GM23338 (cell line): ENCODE measurements at regions not wholly inside any gene's neighbourhood (a gene's known extent, or its start where the extent isn't known, plus 50 kb on each side); places are given as distances from the start of the nearest gene placed in this dataset.

Experiments used
- ATAC-seq: fragments of 200-7000 bp; cut with Tn5 transposase; 3 replicates; pipeline ENCODE4 v1.9.1; 2020
- DNase-seq: peaks from one replicate; pipeline ENCODE4 v3.0.0-alpha.2; 2015; ENCODE audit warnings: low spot score
- H2AFZ ChIP-seq: fragments of 200-600 bp; sonication (generic); 2 replicates; pipeline ENCODE4 v1.8.0; 2016; ENCODE audit warnings: antibody characterized with exemption, mild to moderate bottlenecking, moderate library complexity
- H3F3A ChIP-seq: fragments of 200-600 bp; sonication (generic); replicated peaks from 2 replicates; pipeline ENCODE4 v1.8.0; 2017; ENCODE audit warnings: antibody characterized with exemption, mixed run types, low read depth
- H3K27ac ChIP-seq: fragments of 200-600 bp; sonication (generic); 2 replicates; pipeline ENCODE4 v1.6.1; 2016; ENCODE audit warnings: low read depth
- H3K27me3 ChIP-seq: fragments of 200-600 bp; sonication (generic); 2 replicates; pipeline ENCODE4 v1.8.0; 2016; ENCODE audit warnings: mild to moderate bottlenecking, mixed run types, moderate library complexity; ENCODE audit not compliant: insufficient read depth
- H3K36me3 ChIP-seq: fragments of 200-600 bp; sonication (generic); 2 replicates; pipeline ENCODE4 v1.8.0; 2016; ENCODE audit warnings: mild to moderate bottlenecking; ENCODE audit not compliant: insufficient read depth
- H3K4me1 ChIP-seq: fragments of 200-600 bp; sonication (generic); 2 replicates; pipeline ENCODE4 v1.8.0; 2016; ENCODE audit warnings: mild to moderate bottlenecking, moderate library complexity; ENCODE audit not compliant: insufficient read depth
- H3K4me2 ChIP-seq: fragments of 200-600 bp; sonication (generic); 2 replicates; pipeline ENCODE4 v1.7.1; 2017; ENCODE audit warnings: mixed run types
- H3K4me3 ChIP-seq: fragments of 200-600 bp; sonication (generic); 2 replicates; pipeline ENCODE4 v1.6.1; 2016; ENCODE audit warnings: mixed run types
- H3K79me2 ChIP-seq: fragments of 200-600 bp; sonication (generic); replicated peaks from 2 replicates; pipeline ENCODE4 v1.8.0; 2017; ENCODE audit warnings: mild to moderate bottlenecking; ENCODE audit not compliant: insufficient read depth
- H3K9me2 ChIP-seq: fragments of 200-600 bp; sonication (generic); 2 replicates; pipeline ENCODE4 v1.8.0; 2017; ENCODE audit not compliant: insufficient read depth
- H4K20me1 ChIP-seq: fragments of 200-600 bp; sonication (generic); replicated peaks from 2 replicates; pipeline ENCODE4 v1.8.0; 2017; ENCODE audit warnings: mild to moderate bottlenecking; ENCODE audit not compliant: insufficient read depth
- H3K27ac Mint-ChIP-seq: 2 replicates; pipeline ENCODE4 v1.8.0; 2020; ENCODE audit warnings: inconsistent platforms, mild to moderate bottlenecking, moderate library complexity, mixed read lengths
- H3K27me3 Mint-ChIP-seq: 3 replicates; pipeline ENCODE4 v1.8.0; 2022; ENCODE audit warnings: low read depth, mild to moderate bottlenecking, moderate library complexity, mixed read lengths, inconsistent platforms; ENCODE audit not compliant: insufficient read depth, poor library complexity
- H3K36me3 Mint-ChIP-seq: 3 replicates; pipeline ENCODE4 v1.8.0; 2021; ENCODE audit warnings: low read depth, mild to moderate bottlenecking, inconsistent platforms, moderate library complexity, mixed read lengths
- H3K4me1 Mint-ChIP-seq: 3 replicates; pipeline ENCODE4 v1.8.0; 2020; ENCODE audit warnings: mild to moderate bottlenecking, inconsistent platforms, mixed read lengths
- H3K4me3 Mint-ChIP-seq: 3 replicates; pipeline ENCODE4 v1.8.0; 2021; ENCODE audit warnings: moderate library complexity, mild to moderate bottlenecking, inconsistent platforms, mixed read lengths
- H3K9me3 Mint-ChIP-seq: 3 replicates; pipeline ENCODE4 v1.8.0; 2020; ENCODE audit warnings: moderate library complexity, mild to moderate bottlenecking, inconsistent platforms, mixed read lengths
- CREB1 ChIP-seq: fragments of 250-450 bp; sonication (Bioruptor Pico); IDR thresholded peaks from 2 replicates; pipeline ENCODE4 v1.5.0; 2020; ENCODE audit warnings: low read depth, mild to moderate bottlenecking, moderate library complexity
- EZH2 ChIP-seq: fragments of 200-600 bp; sonication (generic); IDR thresholded peaks from one replicate; pipeline ENCODE4 v1.8.0; 2017; ENCODE audit warnings: antibody characterized with exemption, mild to moderate bottlenecking, low read depth; ENCODE audit not compliant: unreplicated experiment
- EZH2phosphoT487 ChIP-seq: fragments of 200-600 bp; sonication (generic); IDR thresholded peaks from one replicate; pipeline ENCODE4 v1.8.1; 2018; ENCODE audit warnings: antibody characterized with exemption; ENCODE audit not compliant: unreplicated experiment
- JUNB ChIP-seq: IDR thresholded peaks from one replicate; pipeline ENCODE4 v1.6.1; 2016; ENCODE audit warnings: antibody characterized with exemption; ENCODE audit not compliant: unreplicated experiment
- NANOG ChIP-seq: IDR thresholded peaks from 2 replicates; pipeline ENCODE4 v1.6.1; 2016; ENCODE audit warnings: antibody characterized with exemption, borderline replicate concordance
- POLR2AphosphoS5 ChIP-seq: IDR thresholded peaks from 2 replicates; pipeline ENCODE4 v1.6.1; 2016; ENCODE audit warnings: antibody characterized with exemption, low read depth
- ZNF114 ChIP-seq: fragments of 250-450 bp; sonication (Bioruptor Pico); IDR thresholded peaks from 2 replicates; pipeline ENCODE4 v1.5.0; 2020; ENCODE audit warnings: mild to moderate bottlenecking, moderate library complexity
- ZNF331 ChIP-seq: fragments of 250-450 bp; sonication (Bioruptor Pico); IDR thresholded peaks from 2 replicates; pipeline ENCODE4 v1.5.0; 2020; ENCODE audit warnings: low read depth, mild to moderate bottlenecking, moderate library complexity
- TF ChIP-seq, protein P1 (sequence below): fragments of 250-450 bp; sonication (Bioruptor Pico); IDR thresholded peaks from 2 replicates; pipeline ENCODE4 v1.5.0; 2020; ENCODE audit warnings: mild to moderate bottlenecking, moderate library complexity
- TF ChIP-seq, protein P2 (sequence below): IDR thresholded peaks from one replicate; pipeline ENCODE4 v1.6.1; 2018; ENCODE audit warnings: antibody characterized with exemption; ENCODE audit not compliant: unreplicated experiment

DNA sequence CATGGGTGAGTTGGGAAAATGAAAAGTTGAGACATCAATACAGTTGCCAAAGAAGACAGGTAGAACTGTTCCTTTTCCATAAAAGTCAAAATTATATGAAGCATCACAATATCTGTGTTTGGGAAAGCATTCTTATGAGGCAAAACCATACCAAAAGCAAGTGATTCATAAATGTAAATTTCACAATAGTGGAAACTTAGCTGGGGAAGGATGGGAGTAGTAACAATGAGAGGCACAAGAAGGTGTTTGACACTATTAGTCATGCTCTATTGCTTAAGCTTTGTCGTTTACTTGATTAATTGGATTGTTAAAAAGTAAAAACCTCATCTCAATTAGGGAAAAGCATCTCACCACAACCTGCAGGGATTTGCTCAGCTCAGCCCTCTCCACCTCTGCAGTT is 240.2 kb downstream of the C7orf25 start (continued):
- TF ChIP-seq, protein P1, sequence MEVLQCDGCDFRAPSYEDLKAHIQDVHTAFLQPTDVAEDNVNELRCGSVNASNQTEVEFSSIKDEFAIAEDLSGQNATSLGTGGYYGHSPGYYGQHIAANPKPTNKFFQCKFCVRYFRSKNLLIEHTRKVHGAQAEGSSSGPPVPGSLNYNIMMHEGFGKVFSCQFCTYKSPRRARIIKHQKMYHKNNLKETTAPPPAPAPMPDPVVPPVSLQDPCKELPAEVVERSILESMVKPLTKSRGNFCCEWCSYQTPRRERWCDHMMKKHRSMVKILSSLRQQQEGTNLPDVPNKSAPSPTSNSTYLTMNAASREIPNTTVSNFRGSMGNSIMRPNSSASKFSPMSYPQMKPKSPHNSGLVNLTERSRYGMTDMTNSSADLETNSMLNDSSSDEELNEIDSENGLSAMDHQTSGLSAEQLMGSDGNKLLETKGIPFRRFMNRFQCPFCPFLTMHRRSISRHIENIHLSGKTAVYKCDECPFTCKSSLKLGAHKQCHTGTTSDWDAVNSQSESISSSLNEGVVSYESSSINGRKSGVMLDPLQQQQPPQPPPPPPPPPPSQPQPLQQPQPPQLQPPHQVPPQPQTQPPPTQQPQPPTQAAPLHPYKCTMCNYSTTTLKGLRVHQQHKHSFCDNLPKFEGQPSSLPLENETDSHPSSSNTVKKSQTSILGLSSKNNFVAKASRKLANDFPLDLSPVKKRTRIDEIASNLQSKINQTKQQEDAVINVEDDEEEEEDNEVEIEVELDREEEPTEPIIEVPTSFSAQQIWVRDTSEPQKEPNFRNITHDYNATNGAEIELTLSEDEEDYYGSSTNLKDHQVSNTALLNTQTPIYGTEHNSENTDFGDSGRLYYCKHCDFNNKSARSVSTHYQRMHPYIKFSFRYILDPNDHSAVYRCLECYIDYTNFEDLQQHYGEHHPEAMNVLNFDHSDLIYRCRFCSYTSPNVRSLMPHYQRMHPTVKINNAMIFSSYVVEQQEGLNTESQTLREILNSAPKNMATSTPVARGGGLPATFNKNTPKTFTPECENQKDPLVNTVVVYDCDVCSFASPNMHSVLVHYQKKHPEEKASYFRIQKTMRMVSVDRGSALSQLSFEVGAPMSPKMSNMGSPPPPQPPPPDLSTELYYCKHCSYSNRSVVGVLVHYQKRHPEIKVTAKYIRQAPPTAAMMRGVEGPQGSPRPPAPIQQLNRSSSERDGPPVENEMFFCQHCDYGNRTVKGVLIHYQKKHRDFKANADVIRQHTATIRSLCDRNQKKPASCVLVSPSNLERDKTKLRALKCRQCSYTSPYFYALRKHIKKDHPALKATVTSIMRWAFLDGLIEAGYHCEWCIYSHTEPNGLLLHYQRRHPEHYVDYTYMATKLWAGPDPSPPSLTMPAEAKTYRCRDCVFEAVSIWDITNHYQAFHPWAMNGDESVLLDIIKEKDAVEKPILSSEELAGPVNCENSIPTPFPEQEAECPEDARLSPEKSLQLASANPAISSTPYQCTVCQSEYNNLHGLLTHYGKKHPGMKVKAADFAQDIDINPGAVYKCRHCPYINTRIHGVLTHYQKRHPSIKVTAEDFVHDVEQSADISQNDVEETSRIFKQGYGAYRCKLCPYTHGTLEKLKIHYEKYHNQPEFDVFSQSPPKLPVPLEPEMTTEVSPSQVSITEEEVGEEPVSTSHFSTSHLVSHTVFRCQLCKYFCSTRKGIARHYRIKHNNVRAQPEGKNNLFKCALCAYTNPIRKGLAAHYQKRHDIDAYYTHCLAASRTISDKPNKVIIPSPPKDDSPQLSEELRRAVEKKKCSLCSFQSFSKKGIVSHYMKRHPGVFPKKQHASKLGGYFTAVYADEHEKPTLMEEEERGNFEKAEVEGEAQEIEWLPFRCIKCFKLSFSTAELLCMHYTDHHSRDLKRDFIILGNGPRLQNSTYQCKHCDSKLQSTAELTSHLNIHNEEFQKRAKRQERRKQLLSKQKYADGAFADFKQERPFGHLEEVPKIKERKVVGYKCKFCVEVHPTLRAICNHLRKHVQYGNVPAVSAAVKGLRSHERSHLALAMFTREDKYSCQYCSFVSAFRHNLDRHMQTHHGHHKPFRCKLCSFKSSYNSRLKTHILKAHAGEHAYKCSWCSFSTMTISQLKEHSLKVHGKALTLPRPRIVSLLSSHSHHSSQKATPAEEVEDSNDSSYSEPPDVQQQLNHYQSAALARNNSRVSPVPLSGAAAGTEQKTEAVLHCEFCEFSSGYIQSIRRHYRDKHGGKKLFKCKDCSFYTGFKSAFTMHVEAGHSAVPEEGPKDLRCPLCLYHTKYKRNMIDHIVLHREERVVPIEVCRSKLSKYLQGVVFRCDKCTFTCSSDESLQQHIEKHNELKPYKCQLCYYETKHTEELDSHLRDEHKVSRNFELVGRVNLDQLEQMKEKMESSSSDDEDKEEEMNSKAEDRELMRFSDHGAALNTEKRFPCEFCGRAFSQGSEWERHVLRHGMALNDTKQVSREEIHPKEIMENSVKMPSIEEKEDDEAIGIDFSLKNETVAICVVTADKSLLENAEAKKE (CRISPR knock-in tag) = no peak
- no peak for TF ChIP-seq POLR2AphosphoS5
- no peak for TF ChIP-seq NANOG
- TF ChIP-seq JUNB = no peak
- no peak for TF ChIP-seq ZNF114 (CRISPR knock-in tag)
- TF ChIP-seq, protein P2, sequence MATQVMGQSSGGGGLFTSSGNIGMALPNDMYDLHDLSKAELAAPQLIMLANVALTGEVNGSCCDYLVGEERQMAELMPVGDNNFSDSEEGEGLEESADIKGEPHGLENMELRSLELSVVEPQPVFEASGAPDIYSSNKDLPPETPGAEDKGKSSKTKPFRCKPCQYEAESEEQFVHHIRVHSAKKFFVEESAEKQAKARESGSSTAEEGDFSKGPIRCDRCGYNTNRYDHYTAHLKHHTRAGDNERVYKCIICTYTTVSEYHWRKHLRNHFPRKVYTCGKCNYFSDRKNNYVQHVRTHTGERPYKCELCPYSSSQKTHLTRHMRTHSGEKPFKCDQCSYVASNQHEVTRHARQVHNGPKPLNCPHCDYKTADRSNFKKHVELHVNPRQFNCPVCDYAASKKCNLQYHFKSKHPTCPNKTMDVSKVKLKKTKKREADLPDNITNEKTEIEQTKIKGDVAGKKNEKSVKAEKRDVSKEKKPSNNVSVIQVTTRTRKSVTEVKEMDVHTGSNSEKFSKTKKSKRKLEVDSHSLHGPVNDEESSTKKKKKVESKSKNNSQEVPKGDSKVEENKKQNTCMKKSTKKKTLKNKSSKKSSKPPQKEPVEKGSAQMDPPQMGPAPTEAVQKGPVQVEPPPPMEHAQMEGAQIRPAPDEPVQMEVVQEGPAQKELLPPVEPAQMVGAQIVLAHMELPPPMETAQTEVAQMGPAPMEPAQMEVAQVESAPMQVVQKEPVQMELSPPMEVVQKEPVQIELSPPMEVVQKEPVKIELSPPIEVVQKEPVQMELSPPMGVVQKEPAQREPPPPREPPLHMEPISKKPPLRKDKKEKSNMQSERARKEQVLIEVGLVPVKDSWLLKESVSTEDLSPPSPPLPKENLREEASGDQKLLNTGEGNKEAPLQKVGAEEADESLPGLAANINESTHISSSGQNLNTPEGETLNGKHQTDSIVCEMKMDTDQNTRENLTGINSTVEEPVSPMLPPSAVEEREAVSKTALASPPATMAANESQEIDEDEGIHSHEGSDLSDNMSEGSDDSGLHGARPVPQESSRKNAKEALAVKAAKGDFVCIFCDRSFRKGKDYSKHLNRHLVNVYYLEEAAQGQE = no peak

DNA sequence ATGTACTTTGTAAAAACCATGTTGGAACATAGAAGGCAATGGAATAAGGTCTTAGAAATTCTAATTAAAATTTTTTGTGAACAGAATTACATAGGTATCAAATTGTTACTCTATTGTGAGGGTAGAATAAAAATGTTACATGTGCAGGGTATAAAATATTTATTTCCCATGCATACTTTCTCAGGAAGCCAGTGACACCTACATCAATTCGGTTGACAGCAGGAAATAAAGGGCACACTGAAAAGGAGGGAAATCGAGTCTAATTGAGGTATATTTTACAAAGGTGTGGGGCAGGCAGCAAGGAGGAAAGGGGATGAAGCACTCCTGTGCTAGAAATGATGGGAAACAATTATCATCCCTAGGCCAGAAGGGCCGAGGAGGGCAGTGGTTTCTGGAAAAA is 244.9 kb downstream of the C7orf25 start:
- H3K36me3 ChIP-seq = peaks cover 4% of the 10 kb centered on the region; the same call in 1 of the 2 replicates
- H3K4me1 ChIP-seq = no peaks in the 10 kb centered on the region
- peaks cover 5% of the 10 kb centered on the region; the same call in 1 of the 2 replicates for H3K9me2 ChIP-seq
- H2AFZ ChIP-seq = no peak overlapping the region
- Mint-ChIP-seq H3K4me1 (no peaks in the 10 kb centered on the region), H3K4me3 (no peak overlapping the region), H3K36me3 (peaks cover 4% of the 10 kb centered on the region; the same call in 1 of the 3 replicates), H3K9me3 (peaks cover 16% of the 10 kb centered on the region), H3K27ac (no peak overlapping the region), H3K27me3 (no peaks in the 10 kb centered on the region)
- H3K27me3 ChIP-seq = no peaks in the 10 kb centered on the region
- H3F3A ChIP-seq = no peaks in the 10 kb centered on the region
- H3K27ac ChIP-seq = no peak overlapping the region
- ATAC-seq (no peak), DNase-seq (no peak)
- no peaks in the 10 kb centered on the region for H3K79me2 ChIP-seq
- no peak overlapping the region for H3K4me2 ChIP-seq
- no peak overlapping the region for H3K4me3 ChIP-seq
- no peaks in the 10 kb centered on the region for H4K20me1 ChIP-seq
- TF ChIP-seq EZH2 = no peak
- no peak for TF ChIP-seq EZH2phosphoT487
- no peak for TF ChIP-seq ZNF114 (CRISPR knock-in tag)
- TF ChIP-seq ZNF331 (CRISPR knock-in tag) = no peak
- TF ChIP-seq CREB1 = no peak
